ENCODE measurements at regions not wholly inside any gene's neighbourhood (a gene's known extent, or its start where the extent isn't known, plus 50 kb on each side); places are given as distances from the start of the nearest gene placed in this dataset.
"Not testable (repeated sequence)": the region's sequence is repeated elsewhere in the genome, so short reads cannot be mapped to it uniquely, and the experiment has no call there.

- intact Hi-C loops (cut with DNase I) = no loop called here
- Histone ChIP-seq H3K36me3 (no peaks in the 10 kb centered on the region), H3K27me3 (no peaks in the 10 kb centered on the region), H3K4me3 (no peak overlapping the region), H3K9me3 (peaks cover 0 to under 1% of the 10 kb centered on the region in 2 donors), H3K4me1 (no peaks in the 10 kb centered on the region), H3K27ac (no peak overlapping the region)
- no peak for DNase-seq (ENCODE audit: low spot score in 2 of 2)
- TF ChIP-seq CTCF (IDR thresholded peaks at IDR 0.05) = no peak
Measured at GRCh38 chr13:112263152-112263551, 113.0 kb upstream of the SPACA7 start.

- Histone ChIP-seq H3K4me1 (no peaks in the 10 kb centered on the region), H3K4me3 (no peak overlapping the region), H3K27ac (no peak overlapping the region), H3K36me3 (no peaks in the 10 kb centered on the region), H3K9me3 (no peaks in the 10 kb centered on the region), H3K27me3 (no peaks in the 10 kb centered on the region)
- intact Hi-C loops (cut with DNase I) = no loop called here
- no peak for DNase-seq (ENCODE audit: low spot score in 2 of 2)
- no peak for TF ChIP-seq CTCF (IDR thresholded peaks at IDR 0.05)
Measured at GRCh38 chr13:112267660-112268059, 108.5 kb upstream of the SPACA7 start.

- intact Hi-C loops (cut with DNase I) = no loop called here
- Histone ChIP-seq H3K4me3 (no peak overlapping the region), H3K27me3 (no peaks in the 10 kb centered on the region), H3K4me1 (no peaks in the 10 kb centered on the region), H3K27ac (no peak overlapping the region), H3K9me3 (no peaks in the 10 kb centered on the region), H3K36me3 (no peaks in the 10 kb centered on the region)
- no peak for TF ChIP-seq CTCF (IDR thresholded peaks at IDR 0.05)
- no peak for DNase-seq (ENCODE audit: low spot score in 2 of 2)
Measured at GRCh38 chr13:112270951-112271350, 105.2 kb upstream of the SPACA7 start.

- DNase-seq (ENCODE audit: low spot score in 2 of 2); H3K4me1 ChIP-seq; intact Hi-C loops (cut with DNase I); H3K27me3 ChIP-seq; H3K4me3 ChIP-seq; H3K27ac ChIP-seq; H3K9me3 ChIP-seq; H3K36me3 ChIP-seq: not testable (repeated sequence)
Measured at GRCh38 chr13:112286733-112287132, 89.4 kb upstream of the SPACA7 start.

GRCh38 chr13:112320303-112320702 lies 55.9 kb upstream of the SPACA7 start:
- no peaks in the 10 kb centered on the region for H3K27me3 ChIP-seq
- no peak for TF ChIP-seq CTCF (IDR thresholded peaks at IDR 0.05)
- H3K27ac ChIP-seq = no peak overlapping the region
- H3K4me1 ChIP-seq = no peaks in the 10 kb centered on the region
- DNase-seq (ENCODE audit: low spot score in 2 of 2) = no peak
- no peak overlapping the region for H3K4me3 ChIP-seq
- H3K36me3 ChIP-seq = no peaks in the 10 kb centered on the region
- intact Hi-C loops (cut with DNase I) = no loop called here
- peaks cover 0 to under 1% of the 10 kb centered on the region in 2 donors for H3K9me3 ChIP-seq

- H3K4me3 ChIP-seq = no peak overlapping the region
- H3K9me3 ChIP-seq = no peaks in the 10 kb centered on the region
- H3K27me3 ChIP-seq = no peaks in the 10 kb centered on the region
- intact Hi-C loops (cut with DNase I) = no loop called here
- no peak for TF ChIP-seq CTCF (IDR thresholded peaks at IDR 0.05)
- H3K4me1 ChIP-seq = no peaks in the 10 kb centered on the region
- H3K36me3 ChIP-seq = no peaks in the 10 kb centered on the region
- DNase-seq (ENCODE audit: low spot score in 2 of 2) = no peak
- H3K27ac ChIP-seq = no peak overlapping the region
Measured at GRCh38 chr13:112322557-112322956, 53.6 kb upstream of the SPACA7 start.
